ENCODE measurements at regions not wholly inside any gene's neighbourhood (a gene's known extent, or its start where the extent isn't known, plus 50 kb on each side); places are given as distances from the start of the nearest gene placed in this dataset.
"Not testable (repeated sequence)": the region's sequence is repeated elsewhere in the genome, so short reads cannot be mapped to it uniquely, and the experiment has no call there.

- no peak for DNase-seq (ENCODE audit: low spot score)
Observed at GRCh38 chrX:117843749-117844148, 272.9 kb downstream of the KLHL13 start.

GRCh38 chrX:117840645-117841044, 276.0 kb downstream of the KLHL13 start:
- DNase-seq (ENCODE audit: low spot score) = no peak

DNA sequence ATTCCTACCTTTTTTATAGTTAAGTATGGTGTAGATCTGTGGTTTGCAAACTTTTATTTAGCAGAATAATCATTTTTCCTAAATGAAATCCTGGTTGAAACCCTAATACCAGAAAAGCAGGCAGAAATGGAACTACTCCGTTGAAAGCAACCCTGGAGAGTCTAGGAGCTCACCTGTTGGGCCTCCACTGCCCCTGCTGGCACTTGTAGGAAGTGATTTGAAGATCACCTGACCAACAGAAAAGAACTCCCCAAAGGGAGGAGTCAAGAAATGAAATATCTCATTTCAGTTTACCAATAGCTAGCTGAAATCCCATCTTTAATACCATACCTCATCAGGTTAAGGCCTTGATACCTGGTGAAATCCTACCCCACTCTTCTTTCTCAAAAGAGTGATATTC, 277.1 kb downstream of the KLHL13 start:
- no peak for DNase-seq (ENCODE audit: low spot score)

GRCh38 chrX:117838581-117839331, 277.9 kb downstream of the KLHL13 start:
- no peak for DNase-seq (ENCODE audit: low spot score)

DNA sequence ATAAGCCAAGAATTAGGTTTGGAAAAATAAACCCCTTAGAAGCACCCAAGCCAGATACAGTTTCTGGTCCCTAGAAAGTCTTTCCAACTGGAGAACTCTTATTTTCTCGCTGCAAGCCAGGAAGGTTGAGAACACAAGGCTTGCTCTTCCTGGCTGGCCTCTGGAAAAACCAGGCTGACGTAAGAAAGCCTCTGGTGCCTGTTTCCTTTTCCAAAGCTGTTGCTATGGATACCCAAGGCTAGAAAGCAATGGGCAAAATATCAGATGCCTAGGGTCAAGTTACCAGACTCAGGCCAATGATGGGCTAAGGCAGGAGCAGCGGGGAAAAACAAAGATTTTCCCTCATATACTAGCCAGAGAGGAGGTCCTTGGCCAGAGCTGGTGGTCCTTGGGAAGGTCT, 281.6 kb downstream of the KLHL13 start:
- no peak for DNase-seq (ENCODE audit: low spot score)

- DNase-seq (ENCODE audit: low spot score) = no peak
Observed at GRCh38 chrX:117834076-117834475, 282.5 kb downstream of the KLHL13 start.

- DNase-seq (ENCODE audit: low spot score) = not testable (repeated sequence)
Observed at GRCh38 chrX:117821472-117821871, 295.1 kb downstream of the KLHL13 start.

DNA sequence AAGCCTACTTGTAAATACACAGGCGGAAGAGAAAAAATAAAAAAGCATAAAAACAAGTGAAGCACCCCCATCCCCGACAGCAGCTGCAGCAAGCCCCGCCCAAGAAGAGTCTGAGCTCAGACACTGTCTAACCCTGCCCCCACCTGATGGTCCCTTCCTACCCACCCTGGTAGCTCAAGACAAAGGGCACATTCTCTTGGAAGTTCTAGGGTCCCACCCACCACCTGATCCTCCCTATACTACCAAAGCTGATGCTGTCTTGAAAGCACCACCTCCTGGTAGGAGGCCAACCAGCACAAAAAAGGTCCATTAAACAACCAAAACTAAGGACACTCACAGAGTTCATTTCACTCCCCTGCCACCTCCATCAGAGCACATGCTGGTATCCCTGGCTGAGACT, 308.2 kb downstream of the KLHL13 start:
- DNase-seq (ENCODE audit: low spot score) = no peak

DNA sequence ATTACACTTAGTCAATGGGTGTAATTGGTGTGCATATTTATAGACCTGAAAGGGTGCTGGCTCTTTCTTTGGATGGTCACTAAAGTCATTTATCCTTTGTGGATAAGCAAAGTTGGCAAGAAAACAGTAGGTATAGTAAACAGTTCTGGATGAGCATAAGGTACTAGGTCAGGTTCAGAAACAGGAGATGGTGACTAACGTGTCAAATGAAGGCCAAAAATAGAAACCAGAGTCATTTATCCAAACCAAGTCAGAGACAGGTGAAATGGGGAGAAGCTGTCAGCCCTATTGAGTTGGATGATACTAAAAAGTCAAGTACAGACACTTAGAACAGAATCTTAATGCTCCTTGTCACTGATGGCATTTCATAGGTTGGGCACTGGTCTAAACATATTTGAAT, 313.1 kb downstream of the KLHL13 start:
- DNase-seq (ENCODE audit: low spot score) = no peak

DNA sequence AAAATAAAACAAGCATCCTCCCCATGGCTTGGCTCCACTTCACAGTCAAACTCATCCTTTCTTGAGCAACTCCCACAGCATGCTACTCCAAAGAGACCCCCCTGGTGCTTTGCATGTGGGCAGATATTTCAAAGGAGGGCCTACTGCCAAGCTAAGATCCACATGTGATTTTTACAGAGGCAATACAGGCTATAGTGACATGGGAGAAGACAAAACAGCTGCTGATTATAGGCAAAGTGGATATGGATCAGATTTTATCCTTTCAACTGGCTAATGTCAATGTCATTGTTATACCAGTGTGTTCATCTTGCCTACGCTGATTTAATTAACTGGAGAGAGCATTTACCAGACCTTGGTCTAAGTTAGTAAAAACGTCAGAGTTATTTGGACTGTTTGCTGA, 328.3 kb downstream of the KLHL13 start:
- DNase-seq (ENCODE audit: low spot score) = no peak

GRCh38 chrX:117771384-117771783, 345.2 kb downstream of the KLHL13 start:
- DNase-seq (ENCODE audit: low spot score) = no peak

- DNase-seq (ENCODE audit: low spot score) = no peak
Observed at GRCh38 chrX:117768861-117769604, 347.6 kb downstream of the KLHL13 start.

GRCh38 chrX:117765211-117765610, 351.4 kb downstream of the KLHL13 start:
- DNase-seq (ENCODE audit: low spot score) = no peak

- DNase-seq (ENCODE audit: low spot score) = no peak
Observed at GRCh38 chrX:117752745-117753144, 363.9 kb downstream of the KLHL13 start.

GRCh38 chrX:117751155-117751554, 365.5 kb downstream of the KLHL13 start:
- no peak for DNase-seq (ENCODE audit: low spot score)

GRCh38 chrX:117744958-117745357, 371.7 kb downstream of the KLHL13 start:
- DNase-seq (ENCODE audit: low spot score) = no peak

DNA sequence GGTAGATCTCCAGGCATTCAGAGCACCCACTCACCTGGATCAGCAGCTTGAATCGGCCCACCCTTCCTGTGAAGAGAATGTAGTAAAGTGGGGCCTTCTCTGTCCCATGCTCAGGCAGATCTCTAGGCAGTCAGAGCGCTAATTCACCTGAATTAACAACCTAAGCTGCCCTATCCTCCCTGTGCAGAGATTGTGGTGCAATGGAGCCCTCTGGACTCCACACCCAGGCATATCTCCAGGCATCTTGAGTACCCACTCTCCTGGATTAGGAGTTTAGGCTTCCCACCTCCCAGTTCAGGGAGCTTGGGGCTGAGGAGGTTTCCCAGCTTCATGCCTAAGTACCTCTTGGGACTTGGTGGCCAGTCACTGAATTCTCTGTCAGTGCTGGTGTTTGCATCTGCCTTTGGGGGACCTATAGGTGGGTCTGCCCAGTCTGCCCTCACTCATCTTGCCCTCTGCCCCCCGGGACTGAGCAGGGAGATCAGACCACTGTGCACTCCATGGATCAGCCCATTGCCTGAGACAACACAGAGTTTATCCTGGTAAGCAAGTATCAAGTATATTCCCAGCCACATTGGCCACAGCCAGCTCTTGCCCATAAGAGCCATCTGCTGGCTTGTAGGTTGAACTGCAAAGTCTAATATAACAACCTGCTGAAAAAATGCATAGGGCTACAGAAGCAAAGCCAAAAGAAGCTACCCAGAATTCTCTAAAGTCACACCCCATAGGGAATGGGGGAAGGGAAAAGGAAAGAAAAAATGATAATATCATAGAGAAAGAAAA, 372.9 kb downstream of the KLHL13 start:
- DNase-seq (ENCODE audit: low spot score) = no peak

- no peak for DNase-seq (ENCODE audit: low spot score)
Observed at GRCh38 chrX:117713411-117713810, 403.2 kb downstream of the KLHL13 start.

DNA sequence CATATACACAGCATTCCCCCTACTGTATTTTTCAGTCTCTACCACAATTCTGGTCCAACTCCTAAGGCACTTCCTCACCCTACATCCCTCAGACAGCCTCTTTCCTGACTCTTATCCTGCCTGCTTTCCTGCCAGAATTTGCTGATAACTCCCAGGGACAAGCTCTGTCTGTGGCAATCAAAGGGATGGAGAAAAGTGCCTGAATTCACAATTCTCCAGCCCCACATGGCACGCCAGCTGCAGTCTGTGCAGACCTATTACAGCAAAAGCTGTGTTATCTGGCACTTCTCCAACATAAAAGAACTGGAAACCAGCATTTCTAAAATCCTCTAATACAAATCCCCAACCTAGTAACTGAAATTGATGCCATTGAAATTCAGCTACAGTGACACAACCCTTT, 404.8 kb downstream of the KLHL13 start:
- no peak for DNase-seq (ENCODE audit: low spot score)

GRCh38 chrX:117707948-117708743, 408.5 kb downstream of the KLHL13 start:
- DNase-seq (ENCODE audit: low spot score) = no peak

- DNase-seq (ENCODE audit: low spot score) = no peak
Observed at GRCh38 chrX:117701050-117701449, 415.6 kb downstream of the KLHL13 start.
